Esophagus muscularis mucosa (tissue), 3 donors: ENCODE measurements at regions not wholly inside any gene's neighbourhood (a gene's known extent, or its start where the extent isn't known, plus 50 kb on each side); places are given as distances from the start of the nearest gene placed in this dataset.

Source experiments
- POLR2A ChIP-seq: fragments of 450-650 bp; IDR thresholded peaks from one replicate; pipeline ENCODE4 v1.6.1; 2017; ENCODE audit warnings: antibody characterized with exemption, moderate library complexity, mild to moderate bottlenecking, low read depth
- TF ChIP-seq, protein P1 (sequence below), 3 experiments: fragments of 200-600 bp in 2 of 3; fragments of 450-650 bp in 1 of 3; sonication (generic) in 2 of 3; IDR thresholded peaks; one replicate each; pipeline ENCODE4 v1.5.1; 2017 to 2019; ENCODE audit warnings: antibody characterized with exemption in 3 of 3, mild to moderate bottlenecking in 2 of 3, moderate library complexity in 1 of 3

DNA sequence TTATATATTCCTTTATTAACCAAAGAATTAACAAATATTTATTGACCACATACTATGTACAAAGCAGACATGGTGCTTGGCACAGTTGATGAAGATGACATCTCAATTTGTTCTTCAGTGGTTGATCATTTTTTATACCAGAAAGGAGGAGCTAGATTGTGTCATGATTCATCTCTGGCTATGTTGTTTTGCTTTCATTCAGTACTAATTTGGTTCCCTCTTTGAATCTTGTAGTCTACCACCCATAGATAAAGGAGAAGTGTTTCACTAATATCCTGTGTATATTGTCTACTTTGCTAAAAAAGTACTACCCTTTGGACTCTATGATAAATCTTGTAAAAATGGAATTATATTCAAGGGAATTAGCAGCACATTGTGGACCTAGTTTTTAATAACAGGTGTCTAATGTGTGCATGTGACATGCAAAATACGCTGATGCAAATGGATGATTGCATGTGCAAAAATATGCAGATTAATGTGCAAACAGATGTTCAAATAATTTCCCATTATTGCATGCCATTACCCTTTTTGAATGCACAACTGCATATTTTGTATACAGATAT lies 313.2 kb upstream of the ZEB2 start:
- TF ChIP-seq, protein P1, sequence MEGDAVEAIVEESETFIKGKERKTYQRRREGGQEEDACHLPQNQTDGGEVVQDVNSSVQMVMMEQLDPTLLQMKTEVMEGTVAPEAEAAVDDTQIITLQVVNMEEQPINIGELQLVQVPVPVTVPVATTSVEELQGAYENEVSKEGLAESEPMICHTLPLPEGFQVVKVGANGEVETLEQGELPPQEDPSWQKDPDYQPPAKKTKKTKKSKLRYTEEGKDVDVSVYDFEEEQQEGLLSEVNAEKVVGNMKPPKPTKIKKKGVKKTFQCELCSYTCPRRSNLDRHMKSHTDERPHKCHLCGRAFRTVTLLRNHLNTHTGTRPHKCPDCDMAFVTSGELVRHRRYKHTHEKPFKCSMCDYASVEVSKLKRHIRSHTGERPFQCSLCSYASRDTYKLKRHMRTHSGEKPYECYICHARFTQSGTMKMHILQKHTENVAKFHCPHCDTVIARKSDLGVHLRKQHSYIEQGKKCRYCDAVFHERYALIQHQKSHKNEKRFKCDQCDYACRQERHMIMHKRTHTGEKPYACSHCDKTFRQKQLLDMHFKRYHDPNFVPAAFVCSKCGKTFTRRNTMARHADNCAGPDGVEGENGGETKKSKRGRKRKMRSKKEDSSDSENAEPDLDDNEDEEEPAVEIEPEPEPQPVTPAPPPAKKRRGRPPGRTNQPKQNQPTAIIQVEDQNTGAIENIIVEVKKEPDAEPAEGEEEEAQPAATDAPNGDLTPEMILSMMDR (IDR thresholded peaks at IDR 0.05), result no peak
- TF ChIP-seq POLR2A, result no peak
